Stimulated activated CD8-positive, alpha-beta memory T cell treated with anti-CD3 and anti-CD28 coated beads, Interleukin-4, amount 100 ng/mL, for 4 hours (primary cell): ENCODE measurements at regions not wholly inside any gene's neighbourhood (a gene's known extent, or its start where the extent isn't known, plus 50 kb on each side); places are given as distances from the start of the nearest gene placed in this dataset.

Source experiments
- DNase-seq, 2 donors: peaks; one replicate each; pipeline ENCODE4 v3.0.0-alpha.2; 2020; ENCODE audit warnings: low read depth in 2 of 2, low spot score in 1 of 2

DNA sequence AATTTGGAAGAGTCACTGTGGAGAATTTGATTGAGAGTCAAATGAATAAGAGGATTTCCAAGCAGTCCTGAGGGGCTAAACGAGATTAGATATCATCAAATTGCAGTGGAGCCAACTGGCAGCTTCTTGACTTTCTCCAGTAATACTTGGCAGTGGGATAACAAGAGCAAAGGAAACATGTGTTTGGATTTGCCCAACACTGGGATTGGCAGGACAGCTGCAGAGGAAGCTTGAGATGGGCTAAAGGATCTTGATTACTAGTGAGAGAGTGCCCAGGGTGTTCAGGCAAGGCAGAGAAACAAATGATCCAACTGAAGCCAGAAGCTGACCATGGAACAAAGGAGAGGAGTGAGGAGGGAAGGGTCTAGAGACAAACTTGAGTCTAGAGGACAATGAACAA, 356.0 kb upstream of the ISL1 start:
- DNase-seq = no peak

DNA sequence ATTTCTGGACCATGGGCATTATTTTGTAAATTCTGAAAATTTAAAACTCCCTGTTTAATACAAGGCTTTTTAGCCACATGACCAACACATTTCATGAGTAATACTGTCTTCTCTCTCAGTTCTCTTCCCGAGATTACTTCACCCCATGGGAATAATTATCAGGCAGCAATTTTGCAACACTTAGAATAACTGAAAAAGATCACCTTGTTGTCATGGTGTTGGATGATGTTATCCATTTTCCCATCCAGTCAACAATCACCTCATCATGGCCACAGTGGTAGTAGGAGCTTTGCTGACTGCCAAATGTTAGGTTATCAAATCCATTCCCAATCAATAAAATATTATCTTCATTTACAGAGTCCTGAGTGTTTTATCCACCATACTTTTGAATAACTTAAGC, 354.9 kb upstream of the ISL1 start:
- no peak for DNase-seq

GRCh38 chr5:51033215-51033614, 350.0 kb upstream of the ISL1 start:
- no peak for DNase-seq

DNA sequence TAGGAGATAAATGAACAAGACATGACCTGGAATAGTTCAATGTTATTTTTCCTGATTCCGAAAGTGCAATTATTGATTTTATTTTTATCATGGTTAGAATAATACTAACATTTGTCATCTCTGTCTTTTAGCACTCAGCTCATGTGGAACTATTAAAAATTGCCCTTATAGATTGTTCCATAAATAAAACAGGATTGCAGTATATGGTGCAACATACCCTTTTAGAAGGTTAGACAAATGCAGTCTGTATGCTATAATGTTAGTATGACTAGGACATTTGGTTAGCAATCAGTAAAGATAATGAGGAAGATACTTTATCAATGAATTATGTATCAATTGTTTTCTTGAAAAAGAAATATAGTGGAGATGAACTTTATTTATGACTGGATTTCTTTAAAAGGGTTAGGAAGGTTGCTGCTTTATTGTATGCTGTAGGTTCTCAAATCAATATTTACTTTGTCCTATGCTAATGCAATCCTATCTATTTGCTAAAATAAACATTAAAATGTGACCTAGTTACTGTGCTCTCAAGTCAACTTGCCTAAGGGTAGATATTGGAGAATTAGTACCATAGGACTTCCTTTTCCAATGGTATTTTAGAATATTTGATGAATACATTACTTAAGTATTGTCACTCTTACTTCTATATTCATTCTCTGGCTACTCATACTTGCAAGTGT, 348.9 kb upstream of the ISL1 start:
- DNase-seq = no peak

DNA sequence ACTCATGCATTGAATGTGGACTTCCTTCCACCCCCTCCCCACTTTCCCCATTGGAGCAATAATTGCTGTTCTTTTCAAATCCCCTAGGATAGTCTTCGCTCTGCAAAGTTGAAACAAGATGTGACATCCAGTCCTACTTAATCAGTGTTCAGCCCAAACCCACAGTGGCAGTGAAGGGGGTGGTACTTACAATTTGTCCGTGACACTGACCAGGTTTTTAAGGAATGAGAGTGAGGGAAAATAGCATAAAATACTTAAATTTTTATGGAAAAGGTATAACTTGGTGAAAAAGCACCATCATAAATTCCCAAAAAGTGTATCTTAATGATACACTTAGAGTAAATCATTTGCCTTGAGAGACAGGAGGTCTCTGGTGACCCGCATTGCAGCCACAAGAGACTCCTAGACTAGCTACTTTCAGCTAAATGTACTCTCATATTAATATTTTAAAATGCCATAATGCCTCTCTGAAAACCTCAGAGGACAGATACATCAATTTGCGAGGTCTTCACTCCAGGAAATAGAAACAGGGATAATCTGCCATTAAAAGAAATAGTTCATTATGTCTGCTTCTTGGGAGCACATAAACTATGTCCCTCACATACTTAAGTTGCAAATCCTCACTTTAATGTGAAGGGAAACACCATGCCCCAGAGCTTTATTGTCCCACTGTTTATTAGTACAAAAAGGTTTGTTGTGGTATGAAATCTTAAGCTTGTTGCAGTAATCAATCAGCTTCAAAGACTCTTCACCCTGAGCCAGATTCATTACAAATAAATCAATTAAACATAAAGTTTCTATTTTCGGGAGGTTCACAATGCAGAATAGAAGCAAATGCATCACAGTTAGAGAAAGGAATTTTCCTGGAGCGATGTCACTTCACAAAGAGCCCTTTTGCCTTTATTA, 343.6 kb upstream of the ISL1 start:
- DNase-seq = no peak

DNA sequence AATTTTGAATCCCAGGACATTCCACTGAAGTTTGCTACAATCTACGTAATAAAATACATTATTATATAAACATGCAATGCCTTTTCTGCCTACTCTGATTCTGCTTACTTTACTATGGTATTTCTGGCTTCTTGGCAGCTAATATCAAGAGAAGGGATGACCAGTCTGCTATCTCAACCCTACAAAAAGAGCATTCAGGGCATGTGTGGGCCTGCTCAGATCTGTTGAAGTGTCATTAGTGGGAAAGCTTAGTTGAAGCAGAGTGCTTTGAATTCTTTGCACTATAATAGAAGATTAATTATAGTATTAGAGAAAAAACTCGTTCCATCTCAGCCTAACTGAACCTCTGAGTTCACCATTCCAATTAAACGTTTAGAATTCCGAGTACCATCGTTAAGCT, 339.5 kb upstream of the ISL1 start:
- no peak for DNase-seq

DNA sequence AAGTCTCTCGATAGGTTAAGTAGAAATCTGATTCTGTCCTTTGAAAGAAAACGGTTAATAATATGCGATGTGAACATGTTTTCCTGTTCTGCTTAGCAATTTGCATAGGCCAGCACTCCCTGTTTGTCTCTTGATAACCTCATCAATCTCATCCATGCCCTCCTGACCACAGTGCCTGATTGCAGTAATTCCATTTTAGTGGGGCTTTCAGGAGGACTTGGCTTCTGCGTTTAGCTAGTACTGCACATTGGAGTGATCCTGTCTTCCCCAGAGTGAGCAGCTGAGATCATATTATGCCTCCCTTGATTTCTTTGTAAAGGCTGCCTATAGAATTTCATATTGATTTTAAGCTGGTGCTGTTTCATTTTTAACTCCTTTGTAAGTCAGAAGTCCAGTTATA, 335.9 kb upstream of the ISL1 start:
- DNase-seq = no peak

DNA sequence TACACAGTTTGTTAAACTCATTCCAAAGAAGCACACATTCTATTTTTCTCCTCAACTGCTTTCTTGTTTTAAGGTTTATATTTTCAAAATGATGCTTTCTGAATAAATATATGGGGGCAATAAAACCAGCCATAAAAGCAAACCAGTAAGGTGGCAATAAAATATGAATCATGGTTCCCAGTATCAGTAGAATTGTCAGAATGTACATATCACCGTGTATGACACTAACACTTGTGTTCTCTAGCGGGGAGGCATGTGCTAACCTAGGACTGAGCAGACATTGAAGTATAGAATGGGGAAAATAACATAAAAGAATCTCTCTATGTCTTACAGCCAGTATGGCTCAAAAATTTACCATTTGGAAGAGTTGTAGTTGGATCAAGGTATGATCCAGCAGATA, 329.9 kb upstream of the ISL1 start:
- DNase-seq = no peak

- DNase-seq = no peak
Measured at GRCh38 chr5:51060953-51061352, 322.3 kb upstream of the ISL1 start.

- no peak for DNase-seq
Measured at GRCh38 chr5:51072937-51073336, 310.3 kb upstream of the ISL1 start.

GRCh38 chr5:51082741-51083140, 300.5 kb upstream of the ISL1 start:
- no peak for DNase-seq

GRCh38 chr5:51091816-51092215, 291.4 kb upstream of the ISL1 start:
- no peak for DNase-seq

- DNase-seq = no peak
Measured at GRCh38 chr5:51095486-51095885, 287.8 kb upstream of the ISL1 start.

GRCh38 chr5:51096859-51097258, 286.4 kb upstream of the ISL1 start:
- DNase-seq = no peak

- no peak for DNase-seq
Measured at GRCh38 chr5:51099173-51099853, 283.9 kb upstream of the ISL1 start.

DNA sequence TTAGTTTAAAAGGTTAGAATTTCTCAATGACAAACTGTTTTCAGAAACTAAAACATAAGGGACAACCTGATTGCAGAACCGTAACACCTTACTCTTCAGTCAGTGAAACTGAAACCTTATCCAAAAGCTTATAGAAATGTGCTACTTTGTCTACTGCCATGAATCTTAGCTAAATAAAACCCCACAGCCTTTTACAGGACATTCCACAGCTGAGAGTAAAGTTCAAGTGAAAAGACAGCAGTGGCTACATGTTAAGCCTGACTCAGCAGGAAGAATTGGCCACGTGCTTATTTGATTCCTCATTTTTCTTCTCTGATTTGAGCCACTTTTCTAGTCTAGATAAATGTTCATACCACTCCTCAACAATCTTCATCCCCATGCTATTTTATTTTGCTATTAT, 278.7 kb upstream of the ISL1 start:
- DNase-seq = no peak

- DNase-seq = no peak
Measured at GRCh38 chr5:51109786-51110410, 273.4 kb upstream of the ISL1 start.

DNA sequence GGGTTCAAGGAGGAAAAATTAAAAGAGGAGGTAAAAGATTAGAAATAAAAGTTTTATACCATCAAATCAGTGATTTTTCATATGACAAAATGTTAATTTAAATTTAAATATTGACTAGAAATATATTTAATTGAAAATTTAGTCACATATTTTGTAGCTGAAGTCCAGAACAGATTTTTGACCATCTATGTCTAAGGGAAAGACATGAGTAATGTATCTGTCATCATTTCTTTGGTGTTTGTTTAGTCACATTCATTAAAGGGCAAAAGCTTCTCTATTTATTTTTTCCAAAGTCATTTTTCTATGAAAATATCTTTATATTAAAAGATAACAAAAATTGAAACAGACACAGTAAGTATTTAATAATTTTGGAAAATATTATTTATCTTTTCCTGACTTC, 252.0 kb upstream of the ISL1 start:
- no peak for DNase-seq

- no peak for DNase-seq
Measured at GRCh38 chr5:51138164-51138563, 245.1 kb upstream of the ISL1 start.

DNA sequence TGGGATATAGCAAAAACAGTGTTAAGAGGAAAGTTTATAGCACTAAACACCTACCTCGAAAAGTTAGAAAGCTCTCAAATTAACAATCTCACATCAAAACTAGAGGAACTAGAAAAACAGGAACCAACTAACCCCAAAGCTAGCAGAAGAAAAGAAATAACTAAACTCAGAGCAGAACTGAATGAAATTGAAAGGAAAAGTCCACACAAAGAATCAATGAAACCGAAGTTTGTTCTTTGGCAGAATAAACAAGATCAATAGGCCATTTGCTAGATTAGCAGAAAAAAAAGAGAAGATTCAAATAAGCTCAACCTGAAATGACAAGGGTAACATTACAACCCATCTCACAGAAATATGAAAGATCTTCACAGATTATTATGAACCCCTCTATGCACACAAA, 234.8 kb upstream of the ISL1 start:
- DNase-seq = no peak

DNA sequence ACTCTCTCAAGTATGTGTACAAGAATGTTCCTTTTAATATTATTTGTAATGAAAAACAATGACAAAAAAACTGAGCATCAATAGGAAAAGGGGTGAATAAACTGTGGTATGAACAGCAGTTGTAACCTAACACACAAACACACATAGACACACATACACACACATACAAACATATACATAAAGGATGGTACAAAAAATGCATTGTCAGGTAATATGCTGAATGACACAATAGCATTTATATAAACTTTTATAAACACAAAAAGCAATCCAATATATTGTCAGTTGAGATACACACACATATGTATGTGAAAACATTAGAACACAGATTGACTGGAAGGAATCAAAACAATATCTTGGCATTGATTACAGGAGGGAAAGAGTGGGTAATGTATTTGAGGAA, 227.0 kb upstream of the ISL1 start:
- DNase-seq = no peak

DNA sequence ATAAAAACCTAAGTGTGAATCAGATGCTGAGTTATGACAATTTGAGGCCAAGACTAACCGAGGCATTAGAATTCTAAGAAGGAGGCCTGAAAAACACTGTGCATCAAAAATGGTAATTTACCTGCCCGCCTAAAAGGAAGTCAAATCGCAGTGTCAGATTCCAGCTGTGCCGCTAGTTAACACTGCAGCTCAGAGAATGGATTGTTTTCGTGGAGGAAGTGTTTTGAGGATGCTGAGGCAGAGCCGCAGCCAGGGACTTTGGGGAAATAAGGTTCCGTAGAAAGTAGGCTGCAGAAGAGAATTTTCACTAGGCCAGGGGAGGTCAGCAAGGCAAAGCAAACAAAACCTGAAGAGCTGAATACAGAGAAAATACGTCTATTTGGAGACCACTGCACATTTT, 226.4 kb upstream of the ISL1 start:
- no peak for DNase-seq
